CD4-positive, alpha-beta T cell treated with Interleukin-12 subunit alpha and Interleukin-12 subunit beta, for 1 hour (primary cell): ENCODE measurements at regions not wholly inside any gene's neighbourhood (a gene's known extent, or its start where the extent isn't known, plus 50 kb on each side); places are given as distances from the start of the nearest gene placed in this dataset.
"Not testable (repeated sequence)": the region's sequence is repeated elsewhere in the genome, so short reads cannot be mapped to it uniquely, and the experiment has no call there.

ENCODE experiments used
- DNase-seq: peaks from one replicate; pipeline ENCODE4 v3.0.0-alpha.2; 2020

- no peak for DNase-seq
These were observed 250.7 kb downstream of the LPIN1 start for GRCh38 chr2:11997142-11997541.

- DNase-seq: no peak
These were observed 251.8 kb downstream of the LPIN1 start for GRCh38 chr2:11998218-11998617.

GRCh38 chr2:11998626-11999378, 252.4 kb downstream of the LPIN1 start:
- DNase-seq: no peak

- no peak for DNase-seq
These were observed 255.2 kb downstream of the LPIN1 start for GRCh38 chr2:12001621-12002020.

- no peak for DNase-seq
These were observed 255.8 kb downstream of the LPIN1 start for GRCh38 chr2:12002215-12002614.

- no peak for DNase-seq
These were observed 258.3 kb downstream of the LPIN1 start for GRCh38 chr2:12004713-12005112.

GRCh38 chr2:12005886-12006681, 259.7 kb downstream of the LPIN1 start:
- peak; percentile 74 for DNase-seq

GRCh38 chr2:12006850-12007249, 260.4 kb downstream of the LPIN1 start:
- no peak for DNase-seq

GRCh38 chr2:12007282-12007681, 260.9 kb downstream of the LPIN1 start:
- no peak for DNase-seq

GRCh38 chr2:12008425-12009061, 262.1 kb downstream of the LPIN1 start:
- DNase-seq: no peak

GRCh38 chr2:12009323-12009905, 263.0 kb downstream of the LPIN1 start:
- DNase-seq: no peak

GRCh38 chr2:12010059-12010458, 263.6 kb downstream of the LPIN1 start:
- DNase-seq: no peak

GRCh38 chr2:12010779-12011178, 264.3 kb downstream of the LPIN1 start:
- no peak for DNase-seq

- peak; percentile 12 for DNase-seq
These were observed 267.9 kb downstream of the LPIN1 start for GRCh38 chr2:12014088-12014960.

- no peak for DNase-seq
These were observed 271.2 kb downstream of the LPIN1 start for GRCh38 chr2:12017499-12018157.

GRCh38 chr2:12018726-12019125, 272.3 kb downstream of the LPIN1 start:
- not testable (repeated sequence) for DNase-seq

- DNase-seq: no peak
These were observed 274.5 kb downstream of the LPIN1 start for GRCh38 chr2:12020833-12021469.

- DNase-seq: not testable (repeated sequence)
These were observed 277.9 kb downstream of the LPIN1 start for GRCh38 chr2:12024197-12024907.

- DNase-seq: no peak
These were observed 280.7 kb downstream of the LPIN1 start for GRCh38 chr2:12027136-12027535.

GRCh38 chr2:12031866-12032265, 285.4 kb downstream of the LPIN1 start:
- no peak for DNase-seq

- DNase-seq: no peak
These were observed 286.0 kb downstream of the LPIN1 start for GRCh38 chr2:12032398-12032797.
